GM13976 (cell line): ENCODE measurements at regions not wholly inside any gene's neighbourhood (a gene's known extent, or its start where the extent isn't known, plus 50 kb on each side); places are given as distances from the start of the nearest gene placed in this dataset.

Source experiments
- DNase-seq: peaks from one replicate; pipeline ENCODE4 v3.0.0; 2012; ENCODE audit warnings: low spot score
- CTCF ChIP-seq: IDR thresholded peaks from 2 replicates; pipeline ENCODE4 v1.5.1; 2012; ENCODE audit warnings: borderline replicate concordance, mild to moderate bottlenecking; ENCODE audit not compliant: insufficient read depth; ENCODE audit errors: extremely low read depth, missing control alignments, control extremely low read depth
- in situ Hi-C: fragments of 300-500 bp; cut with MboI; formaldehyde crosslinking; loops from one replicate; pipeline ENCODE4 v1.12.0; 2022; ENCODE audit warnings: low sequenced_read_pairs, mixed read lengths, inconsistent platforms; ENCODE audit not compliant: unreplicated experiment

- no peak for TF ChIP-seq CTCF
- in situ Hi-C loops = no loop called here
- DNase-seq = no peak
Measured at GRCh38 chr5:109482748-109483147, 73.0 kb upstream of the PJA2 start.

GRCh38 chr5:109479260-109479860 lies 69.6 kb upstream of the PJA2 start:
- in situ Hi-C loops = loop anchor here (10.0 kb wide), 2 partner anchors 805 to 955 kb away; no protein-coding TSS in a partner anchor
- TF ChIP-seq CTCF = peak; percentile 14
- DNase-seq = peak; percentile 16

- TF ChIP-seq CTCF = no peak
- no peak for DNase-seq
- in situ Hi-C loops = loop anchor here (10.0 kb wide), 2 partner anchors 804 to 954 kb away; no protein-coding TSS in a partner anchor
Measured at GRCh38 chr5:109478830-109479229, 69.1 kb upstream of the PJA2 start.

- no peak for DNase-seq
- TF ChIP-seq CTCF = no peak
- in situ Hi-C loops = loop anchor here (10.0 kb wide), 2 partner anchors 801 to 951 kb away; no protein-coding TSS in a partner anchor
Measured at GRCh38 chr5:109476292-109476691, 66.5 kb upstream of the PJA2 start.

- in situ Hi-C loops = loop anchor here (10.0 to 25.0 kb wide), 3 partner anchors 558 to 945 kb away; no protein-coding TSS in a partner anchor
- DNase-seq = no peak
- no peak for TF ChIP-seq CTCF
Measured at GRCh38 chr5:109469896-109470662, 60.3 kb upstream of the PJA2 start.

GRCh38 chr5:109468737-109469420 lies 59.1 kb upstream of the PJA2 start:
- in situ Hi-C loops = loop anchor here (25.0 kb wide), 1 partner anchor 557 kb away; no protein-coding TSS in a partner anchor
- peak; percentile 61 for TF ChIP-seq CTCF
- DNase-seq = peak; percentile 65
